Hindlimb muscle (tissue), 1 donor: ENCODE measurements at regions not wholly inside any gene's neighbourhood (a gene's known extent, or its start where the extent isn't known, plus 50 kb on each side); places are given as distances from the start of the nearest gene placed in this dataset.
A peak's percentile ranks its signal among the peaks of the same experiment; 100 is the strongest.
"Not testable (repeated sequence)": the region's sequence is repeated elsewhere in the genome, so short reads cannot be mapped to it uniquely, and the experiment has no call there.

Experiments
- DNase-seq: peaks from one replicate; pipeline ENCODE4 v3.0.0-alpha.2; 2013

DNA sequence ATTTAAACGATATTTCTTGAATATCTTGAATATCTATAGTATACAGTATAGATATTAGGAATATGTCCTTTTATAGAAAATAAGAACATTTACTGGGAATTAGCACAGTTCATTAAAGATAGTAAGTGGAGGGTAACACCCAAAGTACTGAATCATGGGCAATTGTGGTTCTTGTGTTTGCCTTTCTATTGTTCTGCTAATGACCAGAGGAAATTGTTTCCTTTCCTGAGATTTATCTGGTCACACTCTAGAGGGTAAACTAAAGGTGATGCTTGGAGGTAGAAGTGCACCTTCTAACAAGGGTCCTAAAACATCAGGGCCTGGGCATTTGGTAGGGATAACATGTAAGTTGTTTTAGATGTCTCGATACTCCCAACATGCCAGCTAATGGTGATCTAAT lies 241.3 kb upstream of the SFRP2 start:
- DNase-seq = no peak

DNA sequence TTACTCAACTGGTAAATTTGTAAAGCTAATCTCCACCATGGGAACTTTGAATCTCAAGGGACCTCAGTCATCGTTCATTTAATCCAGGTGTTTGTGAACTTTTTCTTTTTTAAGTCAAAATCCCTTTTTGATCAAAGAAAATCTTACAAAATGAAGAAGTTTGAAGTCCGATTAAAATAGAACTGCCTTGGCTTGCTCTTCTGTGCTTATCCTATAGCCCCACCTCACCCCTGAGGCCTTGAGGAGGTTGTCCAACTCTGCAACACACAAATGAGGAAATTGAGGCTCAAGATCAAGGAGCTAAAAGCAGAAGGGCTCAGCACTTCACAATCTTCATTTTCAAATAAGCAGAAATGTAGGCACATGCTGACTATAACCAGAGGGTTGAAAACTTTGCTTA lies 240.3 kb upstream of the SFRP2 start:
- no peak for DNase-seq

DNA sequence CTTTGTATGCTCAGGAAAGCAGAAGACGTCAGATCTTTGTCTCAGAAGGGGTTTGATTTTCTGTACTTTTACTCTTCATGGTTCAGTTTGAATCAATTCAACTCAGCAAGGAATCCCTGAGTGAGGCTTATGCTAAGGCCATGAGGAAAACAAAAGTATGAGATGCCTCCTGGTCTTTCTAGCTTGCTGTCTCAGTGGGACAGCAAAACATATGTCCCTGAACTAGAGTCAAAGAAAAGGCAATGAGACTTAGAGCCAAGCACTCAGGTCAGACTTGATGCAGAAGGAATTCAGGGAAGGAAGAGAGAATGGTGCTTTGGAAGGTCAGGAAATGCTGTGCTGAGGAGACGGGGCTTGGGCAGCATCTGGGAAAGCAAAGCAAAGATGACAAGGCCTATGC lies 236.2 kb upstream of the SFRP2 start:
- no peak for DNase-seq

DNA sequence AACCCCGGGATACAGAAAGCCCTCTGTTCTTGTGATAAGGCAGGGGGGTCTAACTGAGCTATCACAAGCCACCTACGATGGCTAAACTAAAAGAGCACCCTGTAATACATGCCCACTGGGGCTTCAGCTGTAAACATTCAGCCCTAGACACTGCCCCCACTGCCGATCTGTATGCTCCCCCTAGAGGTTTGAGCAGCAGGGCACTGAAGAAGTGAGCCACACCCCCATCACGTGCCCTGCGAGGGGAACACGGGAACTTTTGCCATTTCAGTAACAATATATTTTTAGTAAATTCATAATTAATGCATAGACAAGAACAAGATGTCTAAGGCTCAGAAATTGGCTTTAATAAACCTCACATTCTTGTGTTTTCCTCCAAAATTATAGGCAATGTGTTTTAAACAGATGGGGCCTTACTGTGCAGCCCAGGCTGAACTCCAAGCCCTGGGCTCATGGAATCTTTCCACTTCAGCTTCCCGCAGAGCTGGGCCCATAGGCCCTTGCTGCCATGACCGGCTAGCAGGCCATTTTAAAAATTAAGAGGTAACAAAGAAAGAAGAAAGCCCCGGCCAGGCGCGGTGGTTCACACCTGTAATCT lies 235.3 kb upstream of the SFRP2 start:
- no peak for DNase-seq

DNA sequence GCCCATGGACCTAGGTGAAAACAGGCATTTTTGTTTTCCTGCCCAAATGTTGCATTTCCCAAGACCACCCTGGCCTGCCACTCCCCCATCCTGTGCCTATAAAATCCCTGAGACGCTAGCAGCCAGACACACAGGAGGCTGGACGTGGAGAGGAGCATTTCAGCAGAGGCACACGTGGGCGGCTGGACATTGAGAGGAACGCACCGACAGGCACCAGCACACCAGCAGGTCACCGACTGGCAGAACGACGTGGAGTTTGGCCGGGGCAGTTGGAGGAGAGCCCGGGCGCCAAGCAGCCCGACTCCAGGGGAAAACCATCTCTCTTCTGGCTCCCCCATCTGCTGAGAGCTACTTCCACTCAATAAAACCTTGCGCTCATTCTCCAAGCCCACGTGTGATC lies 234.8 kb upstream of the SFRP2 start:
- not testable (repeated sequence) for DNase-seq

DNA sequence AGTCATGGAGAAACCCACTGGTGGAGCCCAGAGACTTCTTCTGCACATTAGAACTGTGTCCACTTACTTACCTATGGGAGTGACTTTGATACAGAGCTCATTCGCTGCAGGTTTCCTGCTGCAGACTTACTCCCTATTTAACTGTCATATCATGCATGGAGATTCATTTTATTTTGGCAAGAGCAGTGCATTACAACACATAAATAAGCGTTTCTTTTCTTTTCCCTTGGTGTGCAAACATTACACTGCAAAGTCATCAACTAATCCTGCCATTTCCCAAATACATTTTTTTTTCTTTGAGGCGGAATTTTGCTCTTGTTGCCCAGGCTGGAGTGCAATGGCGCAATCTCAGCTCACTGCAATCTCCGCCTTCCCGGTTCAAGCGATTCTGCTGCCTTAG lies 230.9 kb upstream of the SFRP2 start:
- DNase-seq = no peak

DNA sequence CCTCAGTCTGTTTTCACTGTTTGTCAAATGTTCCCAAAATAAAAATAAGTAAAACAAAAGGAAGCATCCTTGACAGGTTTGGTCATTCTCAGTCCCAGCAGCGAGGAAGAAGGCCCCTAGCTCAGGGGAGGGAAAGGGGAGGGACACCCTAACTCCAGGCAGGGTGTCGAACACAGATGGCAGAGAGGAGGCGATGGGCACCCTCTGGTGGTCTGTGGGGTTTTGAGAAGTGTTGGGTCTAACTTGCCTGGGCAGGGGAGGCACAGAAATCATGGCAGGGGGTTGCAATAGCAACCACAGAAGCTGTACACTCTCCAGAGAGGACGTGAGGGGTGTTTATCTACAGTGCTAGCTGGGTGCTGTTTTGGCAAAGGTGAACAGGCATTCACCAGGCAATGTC lies 229.8 kb upstream of the SFRP2 start:
- no peak for DNase-seq

DNA sequence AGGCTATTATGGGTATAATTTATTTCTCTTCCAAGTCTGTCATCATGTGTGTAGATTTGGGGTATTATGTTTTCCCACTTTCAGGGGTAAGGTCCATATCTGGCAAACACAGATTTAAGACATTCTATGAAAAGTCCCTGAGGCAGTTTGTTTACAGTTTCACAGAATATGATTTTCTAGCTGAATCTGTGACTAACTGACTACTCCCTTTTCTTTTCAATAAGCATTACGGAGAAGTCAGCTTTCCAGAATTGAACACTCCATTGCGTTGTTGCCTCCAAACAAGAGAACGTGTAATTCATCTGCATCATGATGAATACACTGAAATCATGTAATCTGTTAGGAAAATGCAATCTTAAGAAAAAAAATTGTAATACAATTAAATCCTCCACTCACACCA lies 226.7 kb upstream of the SFRP2 start:
- DNase-seq = no peak

DNA sequence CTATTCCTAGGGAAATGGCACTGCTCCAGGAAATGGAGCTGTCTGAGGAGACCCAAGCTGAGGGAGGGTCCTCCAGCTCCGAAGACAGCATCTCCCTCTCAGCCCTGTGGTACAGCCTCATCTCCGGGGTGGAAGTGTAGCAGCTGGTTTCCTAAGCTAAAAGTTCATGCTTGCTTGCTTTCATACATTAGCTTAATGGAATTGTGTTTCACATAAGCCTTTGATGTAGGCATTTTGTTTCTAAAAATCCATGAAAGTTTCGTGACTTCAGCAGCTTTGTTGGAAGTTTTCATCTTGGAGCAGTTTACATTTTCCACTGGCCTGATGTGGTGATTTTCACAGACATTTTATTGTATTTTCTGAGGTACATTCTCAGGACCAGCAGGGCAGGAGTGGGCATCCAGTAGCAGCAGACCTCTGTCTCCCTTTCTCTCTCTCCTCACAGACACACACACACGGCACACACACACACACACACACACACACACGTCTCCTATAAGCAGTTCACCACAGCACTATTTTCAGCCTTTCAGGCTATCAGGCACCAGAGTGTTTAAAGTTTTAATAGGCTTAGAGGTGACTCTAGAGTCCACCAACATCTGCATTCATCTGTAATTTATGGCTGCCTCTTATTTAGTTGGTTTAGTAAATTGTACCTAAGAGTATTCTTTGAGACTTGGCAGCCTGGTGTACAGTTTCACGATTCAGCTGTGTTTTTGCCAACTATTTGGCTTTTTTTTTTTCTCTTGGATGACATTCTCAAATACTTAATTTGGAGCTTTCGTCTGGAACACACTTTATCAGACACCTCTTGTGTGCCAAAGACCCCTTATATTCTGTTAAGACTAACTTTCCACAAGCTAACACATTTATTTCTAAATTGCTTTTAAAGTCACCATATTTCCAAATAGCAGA lies 225.8 kb upstream of the SFRP2 start:
- DNase-seq = peak; percentile 67

DNA sequence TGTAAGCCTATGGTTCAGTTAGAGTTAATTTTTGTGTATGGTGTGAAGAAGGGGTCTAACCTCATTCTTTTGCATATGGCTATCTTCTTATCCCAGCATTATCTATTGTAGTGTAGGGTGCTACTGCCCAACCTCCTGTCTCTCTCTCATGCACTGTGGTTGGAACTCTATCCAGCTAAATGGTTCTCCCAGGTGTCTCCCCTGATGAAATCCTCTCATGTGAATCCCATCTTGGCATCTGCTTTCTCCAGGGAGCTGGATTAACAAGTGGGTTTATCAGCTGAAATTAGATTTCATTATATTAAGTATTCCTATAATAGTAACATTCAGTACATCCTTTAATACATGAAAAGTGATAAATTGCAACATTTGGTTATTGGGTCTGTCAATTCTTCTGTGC lies 224.7 kb upstream of the SFRP2 start:
- no peak for DNase-seq

DNA sequence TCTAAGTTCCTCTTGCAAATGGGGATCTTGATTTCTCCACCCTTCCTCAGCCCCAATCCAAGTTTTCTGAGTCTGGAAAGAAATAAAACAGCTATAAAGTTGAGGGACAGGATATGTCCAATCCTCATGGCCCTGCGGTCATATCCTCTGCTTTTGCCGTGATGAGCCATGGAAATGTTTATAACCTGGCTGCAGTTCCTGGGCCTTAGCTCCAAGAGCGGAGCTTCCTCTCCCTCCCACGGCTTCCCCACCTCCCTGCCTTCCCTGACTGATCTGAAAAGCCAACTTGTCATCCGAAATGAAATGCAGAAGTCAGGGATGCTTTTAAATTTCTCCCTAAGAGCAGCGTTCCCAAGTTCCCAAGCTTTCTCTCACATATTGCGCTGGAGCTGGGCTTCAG lies 221.5 kb upstream of the SFRP2 start:
- peak; percentile 89 for DNase-seq

DNA sequence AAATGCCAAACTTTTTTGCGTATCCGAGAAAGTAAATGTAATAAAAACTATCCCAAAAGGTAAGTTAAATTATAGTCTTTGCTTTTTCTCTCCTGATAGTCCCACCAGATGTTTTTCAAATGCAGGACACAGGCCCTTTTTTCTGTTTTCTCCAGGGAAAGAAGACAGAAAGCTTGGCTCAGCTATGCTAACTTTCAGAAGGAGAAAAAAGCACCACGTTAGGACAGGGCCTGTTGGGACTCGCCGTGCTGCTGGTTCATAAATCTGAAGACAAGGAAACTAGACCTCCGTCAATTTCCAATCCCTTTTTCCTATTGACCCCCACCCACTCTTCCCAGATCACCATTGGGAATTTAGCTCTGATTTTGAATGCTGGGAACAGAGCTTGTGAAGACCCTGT lies 220.9 kb upstream of the SFRP2 start:
- no peak for DNase-seq

DNA sequence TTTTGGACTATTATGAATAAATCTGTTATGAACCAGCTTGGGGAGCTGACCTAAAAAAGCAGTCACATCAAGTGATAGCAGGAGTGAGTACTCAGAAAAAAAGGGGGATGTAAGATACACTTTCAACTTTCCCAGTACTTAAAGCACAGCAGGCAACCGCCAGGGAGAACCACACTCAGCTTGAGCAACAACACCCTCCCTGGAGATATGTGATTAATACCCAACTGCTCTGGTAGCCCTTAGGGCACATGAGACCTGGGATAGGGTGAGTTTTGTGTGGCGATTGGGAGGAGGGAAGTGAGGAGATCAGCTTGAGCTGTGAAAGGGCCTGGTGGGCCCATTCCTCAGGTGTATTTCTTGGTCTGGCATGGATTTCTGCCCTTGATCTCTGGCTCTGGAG lies 220.3 kb upstream of the SFRP2 start:
- no peak for DNase-seq

DNA sequence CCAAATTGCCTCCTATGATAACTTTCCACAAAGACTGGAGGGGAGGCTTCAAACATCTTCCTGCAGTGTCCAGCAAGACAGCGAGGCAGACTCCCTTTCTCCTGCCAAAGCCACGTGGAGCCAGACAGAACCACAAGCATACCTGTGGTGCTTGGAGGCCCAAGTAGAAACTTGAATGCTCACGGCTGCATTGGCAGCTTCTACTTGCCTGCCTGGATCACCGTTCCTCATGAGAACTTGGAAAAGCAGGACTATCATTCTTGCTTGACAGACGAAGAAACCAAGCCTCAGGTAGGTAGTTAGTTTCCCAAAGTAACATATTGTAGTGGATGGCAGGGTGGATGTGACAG lies 216.3 kb upstream of the SFRP2 start:
- DNase-seq = no peak

DNA sequence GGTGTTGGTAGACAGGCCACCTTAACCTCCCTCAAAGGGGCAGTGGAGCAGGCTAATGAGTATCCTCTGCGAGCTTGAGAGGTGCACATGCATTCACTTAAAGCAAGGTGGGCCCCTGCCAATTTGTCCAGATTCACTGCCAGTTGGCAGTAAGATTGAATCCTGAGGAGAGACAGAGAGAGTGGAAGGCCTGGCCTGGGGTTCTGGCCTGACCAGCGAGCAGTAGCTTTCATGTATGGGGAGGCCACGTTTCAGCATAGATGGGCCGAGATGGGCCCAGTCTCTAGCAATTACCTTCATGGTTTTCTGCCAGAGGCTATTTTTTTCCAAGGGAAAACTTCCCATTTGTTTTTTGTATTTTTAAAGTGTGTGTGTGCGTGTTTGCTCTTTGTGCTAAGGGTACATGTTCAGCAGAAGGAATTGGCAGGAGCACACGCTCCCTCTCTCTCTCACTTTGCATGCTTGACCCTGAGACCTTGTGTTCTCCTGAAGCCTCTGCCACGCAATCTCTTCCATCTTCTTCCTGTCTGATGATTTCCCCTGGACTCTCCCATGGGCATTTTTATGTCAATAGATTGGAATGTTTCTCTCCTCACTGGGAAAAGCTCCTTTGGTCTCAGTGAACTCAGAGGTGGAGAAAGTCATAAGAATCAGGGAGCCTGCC lies 215.8 kb upstream of the SFRP2 start:
- DNase-seq = peak; percentile 65

DNA sequence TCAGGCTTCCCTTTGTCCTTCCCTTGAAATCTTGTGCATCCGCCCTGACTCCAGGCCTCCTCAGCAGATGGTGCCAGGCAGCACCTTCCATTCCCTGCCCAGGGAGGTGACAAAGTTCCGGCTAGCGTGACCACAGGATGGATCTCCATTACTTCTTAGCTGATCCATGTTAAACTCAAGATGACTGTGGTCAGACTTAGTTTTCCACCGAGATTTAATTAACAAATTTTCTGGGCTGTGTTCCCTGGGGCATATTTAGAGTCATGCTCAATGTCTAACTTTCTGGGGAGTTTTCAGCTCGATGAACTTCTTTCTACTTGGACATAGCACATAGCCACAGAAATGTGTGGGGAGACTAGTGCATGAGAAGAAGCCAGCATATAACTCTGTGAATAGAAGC lies 215.1 kb upstream of the SFRP2 start:
- DNase-seq = no peak

DNA sequence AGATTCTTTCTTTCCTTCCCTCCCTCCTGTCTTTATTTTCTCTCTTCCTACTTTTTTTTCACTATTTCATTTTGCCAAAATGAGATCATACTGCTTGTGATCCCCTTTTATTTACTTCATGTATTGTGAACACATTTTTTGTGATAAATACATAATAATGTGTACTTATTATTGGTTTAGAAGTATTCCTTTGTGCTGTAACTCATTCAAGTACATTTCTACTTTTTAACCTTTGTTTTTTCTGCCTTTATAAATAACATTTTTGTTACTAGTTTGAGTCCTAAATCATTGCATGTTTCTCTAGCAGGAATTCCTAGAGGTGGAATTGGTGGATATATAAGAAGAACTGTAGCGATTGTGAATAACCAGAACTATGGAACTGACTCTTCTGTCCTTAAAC lies 214.5 kb upstream of the SFRP2 start:
- DNase-seq = no peak

DNA sequence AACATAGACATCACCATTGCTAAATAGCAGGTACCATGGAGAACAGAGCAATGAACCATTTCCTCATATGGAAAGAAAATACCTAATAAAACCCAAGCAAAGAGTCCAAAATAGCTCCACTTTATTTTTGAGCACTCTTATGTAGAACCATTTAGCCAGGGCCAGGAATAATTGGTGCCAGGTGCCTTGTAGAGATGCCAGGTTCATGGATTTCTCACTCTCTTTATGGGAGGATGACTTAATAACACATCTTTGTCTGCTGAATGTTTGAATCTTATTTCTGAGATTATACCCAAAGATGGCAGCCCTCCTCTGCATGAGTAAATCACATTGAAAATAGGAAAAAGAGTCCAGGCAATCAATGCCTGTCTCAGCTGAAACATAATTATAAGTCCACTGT lies 212.3 kb upstream of the SFRP2 start:
- no peak for DNase-seq

DNA sequence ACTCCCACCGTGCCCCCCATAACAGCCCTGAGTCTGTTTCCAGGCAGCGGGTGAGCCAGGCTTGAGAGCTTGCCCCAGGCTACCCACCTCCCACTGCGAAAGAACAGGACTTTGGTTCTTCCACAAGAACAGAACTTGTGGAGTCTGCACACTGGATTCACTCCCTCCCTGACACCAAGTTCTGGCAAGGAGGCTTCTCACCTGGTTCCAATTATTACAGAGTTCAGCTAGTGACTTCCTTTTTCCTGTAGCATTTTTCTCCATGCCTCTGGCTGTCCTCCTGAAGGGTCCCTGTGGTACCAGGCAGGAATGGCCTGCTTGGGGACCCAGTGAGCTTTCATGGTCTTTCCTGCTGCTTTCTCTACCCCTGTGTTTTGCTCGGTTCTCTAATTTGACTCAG lies 208.6 kb upstream of the SFRP2 start:
- DNase-seq = no peak

DNA sequence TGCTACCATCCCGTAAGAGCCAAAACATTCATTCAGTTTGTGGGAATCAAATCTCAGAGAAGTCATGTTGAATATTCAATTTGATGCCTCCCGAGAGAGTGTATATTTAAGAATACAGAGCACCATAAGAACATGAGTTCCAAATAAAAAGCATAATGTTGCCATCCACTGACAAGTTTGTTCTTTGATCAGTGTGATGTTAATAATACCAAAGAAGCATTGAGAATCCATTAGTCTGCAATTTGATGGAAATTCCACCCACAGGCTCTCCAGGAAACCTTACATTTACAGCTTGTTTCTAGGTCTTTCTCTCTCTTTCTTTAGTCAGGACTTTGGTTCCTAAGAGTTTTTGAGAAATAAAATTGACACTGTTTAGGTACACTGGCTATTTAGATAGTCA lies 200.6 kb upstream of the SFRP2 start:
- DNase-seq = no peak

DNA sequence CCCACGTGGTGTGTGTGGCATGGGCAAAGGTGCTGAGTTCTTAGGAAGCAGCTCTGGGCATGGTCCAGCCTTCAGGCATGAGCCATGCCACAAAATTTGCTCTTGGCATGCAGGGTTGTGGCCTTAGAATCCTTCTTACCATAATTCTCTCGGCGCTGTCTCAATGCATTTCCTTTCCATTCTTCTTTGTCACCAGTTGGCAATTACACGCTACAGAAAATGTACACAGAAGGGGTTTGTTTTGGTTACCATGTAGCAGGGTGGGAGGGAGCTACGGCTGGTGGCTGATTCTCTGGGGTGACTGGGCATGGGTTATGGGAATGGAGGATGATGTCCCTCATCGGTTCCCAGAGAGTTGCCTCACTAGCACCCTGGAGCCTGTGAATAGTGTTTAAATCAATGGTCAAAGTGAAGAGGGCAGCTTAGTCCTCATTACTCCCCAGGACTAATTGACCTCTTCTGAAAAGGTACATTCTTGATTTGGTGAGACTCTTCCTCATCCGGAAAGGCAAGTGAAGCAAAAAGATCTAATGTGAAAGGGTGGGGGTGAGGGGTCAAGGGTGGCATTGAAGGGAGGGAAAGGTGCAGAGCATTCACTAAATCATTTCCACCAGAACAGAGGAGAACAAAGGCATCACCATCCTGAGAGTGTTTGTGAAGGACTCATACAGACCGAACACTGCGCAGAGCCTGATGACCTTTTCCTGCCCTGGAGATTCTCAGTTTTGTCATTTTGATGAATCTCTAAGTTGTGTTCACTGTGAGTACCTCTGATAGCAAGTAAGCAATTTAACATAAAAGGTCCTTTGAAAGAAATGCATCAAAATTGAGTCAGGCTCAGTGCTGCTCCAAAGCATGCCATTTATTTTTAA lies 199.8 kb upstream of the SFRP2 start:
- DNase-seq = no peak

DNA sequence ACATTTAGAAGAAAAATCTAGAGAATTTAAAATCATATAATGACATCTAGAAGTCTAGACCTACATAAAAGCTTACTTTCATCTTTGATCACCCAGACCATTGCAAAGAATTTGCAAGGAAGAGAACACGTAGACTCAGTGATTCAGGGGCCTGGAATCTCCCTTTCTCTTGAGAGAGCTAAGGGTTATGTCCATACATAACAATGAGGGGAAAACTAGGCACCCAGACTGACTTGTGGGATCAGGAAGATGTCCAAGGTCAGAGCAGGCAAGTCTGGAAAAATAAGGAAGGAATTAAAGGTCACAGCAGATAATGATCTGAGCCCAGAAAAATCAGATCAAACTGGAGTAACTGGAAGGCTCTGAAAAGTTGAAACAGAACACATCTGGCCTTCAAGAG lies 198.4 kb upstream of the SFRP2 start:
- no peak for DNase-seq

DNA sequence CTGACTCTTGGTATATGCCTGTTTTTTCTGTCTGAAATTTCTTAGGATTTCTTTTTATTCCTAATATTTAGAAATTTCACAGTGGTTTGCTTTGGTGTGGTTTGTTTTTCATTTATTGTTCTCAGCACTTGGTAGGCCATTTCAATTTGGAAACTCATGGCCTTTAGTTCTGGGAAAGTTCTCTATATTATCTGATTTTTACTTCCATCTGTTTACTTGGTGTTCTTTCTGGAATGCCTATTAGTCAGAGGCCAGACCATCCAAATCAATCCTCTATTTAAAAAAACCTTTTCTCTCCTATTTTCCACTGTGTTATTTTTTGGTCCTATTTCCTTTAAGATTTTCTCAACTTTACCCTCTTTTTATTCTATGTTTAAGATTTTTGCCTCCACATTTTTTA lies 188.1 kb upstream of the SFRP2 start:
- DNase-seq = no peak
